ENCODE measurements at regions not wholly inside any gene's neighbourhood (a gene's known extent, or its start where the extent isn't known, plus 50 kb on each side); places are given as distances from the start of the nearest gene placed in this dataset.

DNA sequence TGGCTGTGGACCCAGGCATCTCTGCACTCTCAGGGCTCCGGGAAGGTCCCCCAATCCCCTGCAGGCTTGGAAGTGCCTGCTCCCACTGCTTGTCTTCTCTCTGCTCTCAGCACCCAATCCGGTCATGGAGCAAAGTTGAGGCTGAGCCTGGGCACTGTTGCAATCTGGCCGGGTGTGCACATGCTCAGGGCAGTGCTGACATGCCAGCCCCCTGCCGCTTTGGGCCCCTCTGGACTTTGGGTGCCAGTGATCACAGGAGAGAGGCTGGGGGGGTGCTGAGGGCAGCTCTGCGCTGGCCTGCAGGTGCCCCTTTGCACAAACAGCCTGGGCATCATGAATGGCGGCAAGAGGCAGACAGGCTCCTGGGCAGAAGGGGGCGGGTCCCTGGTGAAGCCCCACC, 85.4 kb upstream of the OSBPL8 start:
- peak; percentile 20 for DNase-seq
- Histone ChIP-seq H3K36me3 (no peaks in the 10 kb centered on the region), H3K4me3 (ENCODE audit: low read depth, low read length) (no peak overlapping the region), H3K9me3 (no peaks in the 10 kb centered on the region), H3K27me3 (peaks cover 4% of the 10 kb centered on the region; the same call in 1 of the 2 replicates), H3K4me1 (no peaks in the 10 kb centered on the region)
- TF ChIP-seq, protein P1, sequence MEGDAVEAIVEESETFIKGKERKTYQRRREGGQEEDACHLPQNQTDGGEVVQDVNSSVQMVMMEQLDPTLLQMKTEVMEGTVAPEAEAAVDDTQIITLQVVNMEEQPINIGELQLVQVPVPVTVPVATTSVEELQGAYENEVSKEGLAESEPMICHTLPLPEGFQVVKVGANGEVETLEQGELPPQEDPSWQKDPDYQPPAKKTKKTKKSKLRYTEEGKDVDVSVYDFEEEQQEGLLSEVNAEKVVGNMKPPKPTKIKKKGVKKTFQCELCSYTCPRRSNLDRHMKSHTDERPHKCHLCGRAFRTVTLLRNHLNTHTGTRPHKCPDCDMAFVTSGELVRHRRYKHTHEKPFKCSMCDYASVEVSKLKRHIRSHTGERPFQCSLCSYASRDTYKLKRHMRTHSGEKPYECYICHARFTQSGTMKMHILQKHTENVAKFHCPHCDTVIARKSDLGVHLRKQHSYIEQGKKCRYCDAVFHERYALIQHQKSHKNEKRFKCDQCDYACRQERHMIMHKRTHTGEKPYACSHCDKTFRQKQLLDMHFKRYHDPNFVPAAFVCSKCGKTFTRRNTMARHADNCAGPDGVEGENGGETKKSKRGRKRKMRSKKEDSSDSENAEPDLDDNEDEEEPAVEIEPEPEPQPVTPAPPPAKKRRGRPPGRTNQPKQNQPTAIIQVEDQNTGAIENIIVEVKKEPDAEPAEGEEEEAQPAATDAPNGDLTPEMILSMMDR (IDR thresholded peaks at IDR 0.05; ENCODE audit: low read depth, low read length), result no peak

DNA sequence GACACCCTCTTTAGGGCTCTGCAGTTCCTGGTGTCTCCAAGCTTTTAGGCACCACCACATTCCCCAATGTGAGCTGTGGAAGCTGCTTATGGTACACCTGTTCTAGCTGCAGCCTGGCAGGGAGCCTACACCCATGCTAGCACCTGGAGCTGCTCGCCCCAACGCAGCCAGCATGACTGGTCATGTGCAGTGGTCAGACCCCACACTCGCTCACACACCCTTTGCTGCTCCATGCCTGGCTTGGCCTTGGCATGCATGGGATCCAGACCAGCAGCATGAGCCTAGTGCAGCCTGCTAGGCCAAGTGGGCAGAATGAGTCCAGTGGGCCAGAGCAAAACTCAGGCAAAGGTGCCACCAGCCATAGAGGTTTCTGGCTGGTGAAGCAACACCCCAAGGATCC, 86.4 kb upstream of the OSBPL8 start:
- no peak overlapping the region for H3K4me3 ChIP-seq (ENCODE audit: low read depth, low read length)
- H3K4me1 ChIP-seq, result no peaks in the 10 kb centered on the region
- no peaks in the 10 kb centered on the region for H3K9me3 ChIP-seq
- H3K27me3 ChIP-seq, result peaks cover 4% of the 10 kb centered on the region; the same call in 1 of the 2 replicates
- DNase-seq, result no peak
- H3K36me3 ChIP-seq, result no peaks in the 10 kb centered on the region
- TF ChIP-seq, protein P1 (IDR thresholded peaks at IDR 0.05; ENCODE audit: low read depth, low read length), result no peak

DNA sequence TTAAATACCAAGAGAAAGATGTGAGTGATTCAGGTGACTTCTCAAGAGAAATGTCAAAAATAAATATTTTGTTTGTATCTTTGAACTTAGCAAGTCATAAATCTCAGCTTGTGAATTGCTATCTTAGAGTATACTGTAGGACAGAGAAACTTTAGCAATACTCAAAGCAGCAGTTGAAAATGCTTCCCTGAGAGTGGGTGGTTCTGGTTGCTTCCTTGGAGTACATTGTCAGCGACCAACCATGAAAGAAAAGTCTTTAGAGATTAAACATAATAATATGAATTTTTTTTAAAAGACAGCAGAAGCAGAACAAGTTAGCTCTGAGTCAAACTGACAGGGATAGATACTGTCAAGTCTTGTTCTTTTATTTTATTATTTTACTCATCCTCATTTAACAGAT, 86.8 kb upstream of the OSBPL8 start:
- no peak overlapping the region for H3K4me3 ChIP-seq (ENCODE audit: low read depth, low read length)
- H3K4me1 ChIP-seq, result no peaks in the 10 kb centered on the region
- TF ChIP-seq, protein P1 (IDR thresholded peaks at IDR 0.05; ENCODE audit: low read depth, low read length), result no peak
- H3K27me3 ChIP-seq, result peaks cover 4% of the 10 kb centered on the region; the same call in 1 of the 2 replicates
- no peaks in the 10 kb centered on the region for H3K36me3 ChIP-seq
- H3K9me3 ChIP-seq, result no peaks in the 10 kb centered on the region
- no peak for DNase-seq

DNA sequence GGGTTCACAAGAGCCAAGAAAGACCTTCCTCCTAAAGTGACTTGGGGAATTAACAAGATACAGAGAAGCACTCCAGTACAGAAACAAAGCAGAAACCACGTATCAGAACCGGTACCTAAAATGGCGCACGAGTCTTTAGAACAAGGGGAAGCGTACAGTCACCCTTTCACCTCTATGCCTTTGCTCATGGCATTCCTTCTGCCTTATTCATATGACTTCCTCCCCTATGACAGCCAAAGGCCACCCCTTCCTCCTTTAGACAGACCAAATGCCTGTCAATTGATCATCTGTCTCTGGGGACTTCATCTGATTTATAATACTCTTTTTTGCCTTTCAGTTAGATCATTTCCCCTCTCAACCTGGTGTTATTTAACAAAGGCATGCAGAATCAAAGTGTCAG, 89.5 kb upstream of the OSBPL8 start:
- H3K36me3 ChIP-seq, result no peaks in the 10 kb centered on the region
- H3K4me3 ChIP-seq (ENCODE audit: low read depth, low read length), result no peak overlapping the region
- no peaks in the 10 kb centered on the region for H3K9me3 ChIP-seq
- no peak for DNase-seq
- TF ChIP-seq, protein P1 (IDR thresholded peaks at IDR 0.05; ENCODE audit: low read depth, low read length), result no peak
- H3K27me3 ChIP-seq, result peaks cover 10% of the 10 kb centered on the region
- no peaks in the 10 kb centered on the region for H3K4me1 ChIP-seq

DNA sequence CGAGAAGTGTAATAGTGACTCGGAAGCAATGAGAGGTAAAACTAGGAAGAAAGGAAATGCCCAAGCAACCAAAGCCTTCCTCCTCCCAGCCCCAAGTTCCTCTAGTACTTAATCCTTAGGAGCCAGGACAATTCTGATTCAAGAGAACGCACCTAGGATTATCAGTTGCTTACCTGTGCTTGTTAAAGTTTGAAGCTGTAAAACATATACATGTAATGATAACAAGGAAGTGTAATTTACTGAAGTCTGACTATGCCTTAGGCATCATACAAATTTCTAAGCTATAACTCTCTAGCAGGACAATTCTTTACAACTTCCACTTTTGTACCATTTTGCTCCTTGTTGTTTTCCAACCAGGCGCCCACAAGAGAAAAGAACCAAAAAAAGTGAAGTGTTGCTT, 92.8 kb upstream of the OSBPL8 start:
- TF ChIP-seq, protein P1 (IDR thresholded peaks at IDR 0.05; ENCODE audit: low read depth, low read length), result no peak
- Histone ChIP-seq H3K4me3 (ENCODE audit: low read depth, low read length) (no peak overlapping the region), H3K36me3 (no peaks in the 10 kb centered on the region), H3K9me3 (no peaks in the 10 kb centered on the region), H3K4me1 (no peaks in the 10 kb centered on the region), H3K27me3 (peaks cover 15% of the 10 kb centered on the region)
- DNase-seq, result no peak

DNA sequence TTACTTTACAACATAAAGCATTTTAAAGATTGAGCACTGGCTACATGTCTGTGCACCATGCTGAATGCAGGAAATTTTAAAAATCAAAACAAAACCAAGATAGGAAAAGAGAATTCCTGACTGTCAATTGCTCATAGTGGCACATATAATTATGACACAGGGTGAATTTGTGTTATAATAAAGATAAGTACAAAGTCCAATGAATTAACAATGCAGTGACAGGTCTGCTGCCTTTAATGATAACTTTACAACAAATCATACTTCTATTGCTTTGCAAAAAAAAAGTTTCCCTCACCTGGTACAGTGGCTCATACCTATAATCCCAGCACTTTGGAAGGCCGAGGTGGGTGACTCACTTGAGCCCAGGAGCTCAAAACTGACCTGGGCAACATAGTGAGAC, 93.8 kb upstream of the OSBPL8 start:
- Histone ChIP-seq H3K9me3 (no peaks in the 10 kb centered on the region), H3K27me3 (peaks cover 18% of the 10 kb centered on the region), H3K36me3 (no peaks in the 10 kb centered on the region), H3K4me3 (ENCODE audit: low read depth, low read length) (no peak overlapping the region), H3K4me1 (no peaks in the 10 kb centered on the region)
- TF ChIP-seq, protein P1 (IDR thresholded peaks at IDR 0.05; ENCODE audit: low read depth, low read length), result no peak
- DNase-seq, result no peak
